H9 (cell line): ENCODE measurements at regions not wholly inside any gene's neighbourhood (a gene's known extent, or its start where the extent isn't known, plus 50 kb on each side); places are given as distances from the start of the nearest gene placed in this dataset.

Experiments
- DNase-seq: peaks from one replicate; pipeline ENCODE4 v3.0.0-alpha.2; 2017
- H2AFZ ChIP-seq: one replicate; pipeline ENCODE4 v1.6.1; 2013; ENCODE audit warnings: mild to moderate bottlenecking, low read length, control low read depth, moderate library complexity
- H2AK5ac ChIP-seq: 2 replicates; pipeline ENCODE4 v1.6.1; 2013; ENCODE audit warnings: low read length, control low read depth, mixed read lengths; ENCODE audit not compliant: insufficient read length
- H2BK120ac ChIP-seq: one replicate; pipeline ENCODE4 v1.6.1; 2013; ENCODE audit warnings: low read depth, mild to moderate bottlenecking, low read length, control low read depth, inconsistent platforms; ENCODE audit not compliant: poor library complexity, severe bottlenecking
- H2BK12ac ChIP-seq: 2 replicates; pipeline ENCODE4 v1.6.1; 2013; ENCODE audit warnings: low read length, control low read depth, mixed read lengths, low read depth; ENCODE audit not compliant: insufficient read length
- H2BK15ac ChIP-seq: 2 replicates; pipeline ENCODE4 v1.6.1; 2013; ENCODE audit warnings: low read depth, low read length, control low read depth
- H2BK20ac ChIP-seq: one replicate; pipeline ENCODE4 v1.6.1; 2013; ENCODE audit warnings: low read depth, mild to moderate bottlenecking, low read length, control low read depth, inconsistent platforms; ENCODE audit not compliant: poor library complexity, severe bottlenecking
- H2BK5ac ChIP-seq: 2 replicates; pipeline ENCODE4 v1.6.1; 2013; ENCODE audit warnings: low read length, control low read depth, mixed read lengths; ENCODE audit not compliant: insufficient read length
- H3K14ac ChIP-seq: 2 replicates; pipeline ENCODE4 v1.6.1; 2013; ENCODE audit warnings: low read length, control low read depth; ENCODE audit not compliant: insufficient read depth
- H3K18ac ChIP-seq: 2 replicates; pipeline ENCODE4 v1.6.1; 2013; ENCODE audit warnings: low read depth, mild to moderate bottlenecking, mixed read lengths, low read length, control low read depth; ENCODE audit not compliant: insufficient read length
- H3K23ac ChIP-seq: 2 replicates; pipeline ENCODE4 v1.6.1; 2013; ENCODE audit warnings: low read length, control low read depth, mixed read lengths, low read depth; ENCODE audit not compliant: insufficient read length
- H3K23me2 ChIP-seq: 2 replicates; pipeline ENCODE4 v1.6.1; 2013; ENCODE audit warnings: low read depth, mild to moderate bottlenecking, mixed read lengths, low read length, control low read depth; ENCODE audit not compliant: insufficient read length, poor library complexity, severe bottlenecking
- H3K27ac ChIP-seq: 2 replicates; pipeline ENCODE4 v1.5.1; 2013; ENCODE audit warnings: low read length, control low read depth, mixed read lengths, low read depth; ENCODE audit not compliant: insufficient read length
- H3K27me3 ChIP-seq: 2 replicates; pipeline ENCODE4 v1.6.1; 2013; ENCODE audit warnings: low read length, control low read depth, inconsistent platforms; ENCODE audit not compliant: insufficient read depth
- H3K4ac ChIP-seq: 2 replicates; pipeline ENCODE4 v1.6.1; 2013; ENCODE audit warnings: low read depth, mild to moderate bottlenecking, control low read depth, inconsistent platforms, low read length, moderate library complexity
- H3K4me1 ChIP-seq: 2 replicates; pipeline ENCODE4 v1.6.1; 2013; ENCODE audit warnings: low read length, control low read depth, inconsistent platforms; ENCODE audit not compliant: insufficient read depth
- H3K4me2 ChIP-seq: 2 replicates; pipeline ENCODE4 v1.6.1; 2013; ENCODE audit warnings: low read length, control low read depth, mixed read lengths; ENCODE audit not compliant: insufficient read length, insufficient read depth
- H3K56ac ChIP-seq: 2 replicates; pipeline ENCODE4 v1.6.1; 2013; ENCODE audit warnings: low read depth, mild to moderate bottlenecking, mixed read lengths, low read length, control low read depth; ENCODE audit not compliant: insufficient read length
- H3K79me1 ChIP-seq: 2 replicates; pipeline ENCODE4 v1.6.1; 2013; ENCODE audit warnings: low read depth, mild to moderate bottlenecking, moderate library complexity, low read length, control low read depth, inconsistent platforms; ENCODE audit not compliant: insufficient read depth, poor library complexity, severe bottlenecking
- H3K79me2 ChIP-seq: 2 replicates; pipeline ENCODE4 v1.6.1; 2013; ENCODE audit warnings: low read length, control low read depth, inconsistent platforms; ENCODE audit not compliant: insufficient read depth
- H3K9ac ChIP-seq: 2 replicates; pipeline ENCODE4 v1.6.1; 2013; ENCODE audit warnings: low read length, control low read depth, mixed read lengths; ENCODE audit not compliant: insufficient read length; ENCODE audit errors: extremely low read depth
- H3K9me3 ChIP-seq: one replicate; pipeline ENCODE4 v1.6.1; 2013; ENCODE audit warnings: low read depth, low read length, inconsistent platforms; ENCODE audit not compliant: control insufficient read depth
- H3T11ph ChIP-seq: one replicate; pipeline ENCODE4 v1.6.1; 2013; ENCODE audit warnings: mild to moderate bottlenecking, low read length, control low read depth, inconsistent platforms
- H4K20me1 ChIP-seq: one replicate; pipeline ENCODE4 v1.6.1; 2013; ENCODE audit not compliant: control insufficient read depth, insufficient read length, insufficient read depth
- H4K5ac ChIP-seq: 2 replicates; pipeline ENCODE4 v1.6.1; 2013; ENCODE audit warnings: low read depth, mild to moderate bottlenecking, mixed read lengths, low read length, control low read depth; ENCODE audit not compliant: insufficient read length
- H4K8ac ChIP-seq: replicated peaks from 2 replicates; pipeline ENCODE4 v1.6.1; 2013; ENCODE audit warnings: low read length, control low read depth, mixed read lengths, low read depth; ENCODE audit not compliant: insufficient read length
- H4K91ac ChIP-seq: 2 replicates; pipeline ENCODE4 v1.6.1; 2013; ENCODE audit warnings: low read depth, mild to moderate bottlenecking, moderate library complexity, mixed read lengths, low read length, control low read depth; ENCODE audit not compliant: insufficient read length
- H3K27ac Mint-ChIP-seq, 3 experiments: 2 replicates in 2 of 3; 3 replicates in 1 of 3; pipeline ENCODE4 v1.8.0; 2020 to 2021; ENCODE audit warnings: mixed read lengths in 3 of 3, mild to moderate bottlenecking in 1 of 3, moderate library complexity in 1 of 3
- H3K27me3 Mint-ChIP-seq: 2 replicates; pipeline ENCODE4 v1.8.0; 2021; ENCODE audit warnings: low read depth, mild to moderate bottlenecking, moderate library complexity, mixed read lengths
- H3K36me3 Mint-ChIP-seq, 3 experiments: 2 replicates in 2 of 3; 3 replicates in 1 of 3; pipeline ENCODE4 v1.8.0; 2020 to 2021; ENCODE audit warnings: low read depth in 3 of 3, mixed read lengths in 3 of 3; ENCODE audit not compliant: insufficient read depth in 1 of 3
- H3K4me1 Mint-ChIP-seq, 2 experiments: 2 replicates each; pipeline ENCODE4 v1.8.0; 2020; ENCODE audit warnings: mixed read lengths in 2 of 2
- H3K4me3 Mint-ChIP-seq, 2 experiments: 2 replicates in 1 of 2; 3 replicates in 1 of 2; pipeline ENCODE4 v1.8.0; 2020 to 2021; ENCODE audit warnings: mild to moderate bottlenecking in 2 of 2, mixed read lengths in 2 of 2, moderate library complexity in 1 of 2
- H3K9me3 Mint-ChIP-seq, 2 experiments: 2 replicates in 1 of 2; 3 replicates in 1 of 2; pipeline ENCODE4 v1.8.0; 2020; ENCODE audit warnings: mild to moderate bottlenecking in 2 of 2, mixed read lengths in 2 of 2, moderate library complexity in 1 of 2
- CTCF ChIP-seq: fragments of 200-600 bp; sonication (generic); conservative IDR thresholded peaks from 3 replicates; pipeline ENCODE4 v1.8.0; 2021; ENCODE audit warnings: antibody characterized with exemption, mild to moderate bottlenecking
- WGBS: extraction: QIAGEN DNeasy Blood & Tissue Kit; methylation state at CpG from one replicate; pipeline ENCODE4 v1.1.7; 2013; ENCODE audit warnings: missing lambda C conversion rate, low lambda C conversion rate, mixed read lengths; ENCODE audit not compliant: insufficient read length; ENCODE audit errors: extremely low coverage; 5-methylcytosine and 5-hydroxymethylcytosine counted together

- Mint-ChIP-seq H3K36me3 (no peaks in the 10 kb centered on the region), H3K4me3 (no peak overlapping the region), H3K27me3 (no peaks in the 10 kb centered on the region; the same call in 1 of the 2 replicates), H3K27ac (peak overlapping the region in 1 of 3 experiments; percentile 45; a peak in 1 of 7 replicates), H3K4me1 (peaks cover 7 to 8% of the 10 kb centered on the region in 2 experiments), H3K9me3 (no peaks in the 10 kb centered on the region)
- Histone ChIP-seq H2BK20ac (no peak overlapping the region), H3K9ac (no peak overlapping the region), H3K14ac (no peak overlapping the region), H3K56ac (no peak overlapping the region), H3K79me2 (no peaks in the 10 kb centered on the region), H2BK12ac (no peak overlapping the region), H3K23me2 (no peaks in the 10 kb centered on the region), H3T11ph (no peak overlapping the region), H3K18ac (no peak overlapping the region), H3K79me1 (no peaks in the 10 kb centered on the region), H3K4ac (no peak overlapping the region), H2AK5ac (no peak overlapping the region), H4K20me1 (no peaks in the 10 kb centered on the region), H3K27ac (no peak overlapping the region), H2BK5ac (no peak overlapping the region), H2BK120ac (no peak overlapping the region), H4K8ac (no peak overlapping the region), H3K23ac (no peak overlapping the region), H4K5ac (no peak overlapping the region), H3K4me2 (no peak overlapping the region), H2BK15ac (no peak overlapping the region), H3K27me3 (no peaks in the 10 kb centered on the region), H4K91ac (no peak overlapping the region), H3K9me3 (no peaks in the 10 kb centered on the region), H2AFZ (no peak overlapping the region), H3K4me1 (no peaks in the 10 kb centered on the region)
- TF ChIP-seq CTCF = no peak
- no CpG with 5 or more reads among the region's 1 CpG for WGBS
- no peak for DNase-seq
Measured at GRCh38 chr20:23282111-23282510, 68.5 kb upstream of the NXT1 start.
